B cell (primary cell): ENCODE measurements at regions not wholly inside any gene's neighbourhood (a gene's known extent, or its start where the extent isn't known, plus 50 kb on each side); places are given as distances from the start of the nearest gene placed in this dataset.

Experiments used
- ATAC-seq: fragments of 200-7000 bp; cut with Tn5 transposase; one replicate; pipeline ENCODE4 v1.10.0; 2021; ENCODE audit warnings: low read depth, mild to moderate bottlenecking, moderate number of reproducible peaks, moderate library complexity
- CTCF ChIA-PET: fragments of 350-600 bp; sonication (Branson Sonifier 250); formaldehyde crosslinking; loops from one replicate; lab custom pipeline; 2021; ENCODE audit warnings: antibody characterized with exemption, inconsistent platforms; lab: Charles Lee
- POLR2A ChIA-PET: fragments of 350-600 bp; sonication (Branson Sonifier 250); formaldehyde crosslinking; loops from one replicate; lab custom pipeline; 2021; ENCODE audit warnings: antibody characterized with exemption; lab: Charles Lee
- DNase-seq: peaks from one replicate; pipeline ENCODE4 v3.0.0; 2013
- H2AFZ ChIP-seq: 2 replicates; pipeline ENCODE4 v1.6.1; 2012; ENCODE audit warnings: mild to moderate bottlenecking, low read depth, low read length; ENCODE audit not compliant: insufficient read depth, poor library complexity, severe bottlenecking
- H3K27ac ChIP-seq, 2 donors: 1 replicate in 1 of 2; 2 replicates in 1 of 2; pipeline ENCODE4 v1.5.1; 2012 to 2013; ENCODE audit warnings: low read length in 2 of 2, mild to moderate bottlenecking in 2 of 2, moderate library complexity in 1 of 2
- H3K27me3 ChIP-seq, 4 experiments: fragments of 200-600 bp in 1 of 4; sonication (generic) in 1 of 4; replicated peaks in 1 of 4; 1 replicate in 2 of 4; 2 replicates in 2 of 4; pipeline versions ENCODE4 v1.6.1 to v1.7.0; 2013 to 2016; ENCODE audit warnings: low read length in 3 of 4, mild to moderate bottlenecking in 2 of 4, mixed read lengths in 1 of 4, moderate library complexity in 1 of 4; ENCODE audit not compliant: insufficient read depth in 4 of 4, control insufficient read depth in 3 of 4; ENCODE audit errors: control extremely low read depth in 1 of 4
- H3K36me3 ChIP-seq, 2 experiments: replicated peaks in 1 of 2; 1 replicate in 1 of 2; 2 replicates in 1 of 2; pipeline versions ENCODE4 v1.6.1 to v1.7.1; 2013; ENCODE audit warnings: low read length in 1 of 2; ENCODE audit not compliant: insufficient read depth in 2 of 2, control insufficient read depth in 1 of 2; ENCODE audit errors: control extremely low read depth in 1 of 2, extremely low read depth in 1 of 2
- H3K4me1 ChIP-seq, 2 donors: fragments of 200-600 bp in 1 of 2; sonication (generic) in 1 of 2; 1 replicate in 1 of 2; 2 replicates in 1 of 2; pipeline versions ENCODE4 v1.5.1 to v1.6.1; 2013 to 2017; ENCODE audit warnings: low read length in 2 of 2; ENCODE audit not compliant: control insufficient read depth in 2 of 2, insufficient read depth in 2 of 2
- H3K4me2 ChIP-seq: replicated peaks from 2 replicates; pipeline ENCODE3; 2012; ENCODE audit warnings: mild to moderate bottlenecking, low read depth, low read length; ENCODE audit not compliant: poor library complexity, severe bottlenecking
- H3K4me3 ChIP-seq, 5 experiments: fragments of 200-600 bp in 1 of 5; sonication (generic) in 1 of 5; 1 replicate in 3 of 5; 2 replicates in 2 of 5; pipeline versions ENCODE4 v1.5.1 to v1.7.0; 2011 to 2016; ENCODE audit warnings: low read length in 4 of 5, mild to moderate bottlenecking in 4 of 5, low read depth in 2 of 5, control low read depth in 1 of 5, moderate library complexity in 1 of 5; ENCODE audit not compliant: insufficient read depth in 1 of 5; ENCODE audit errors: control extremely low read depth in 1 of 5, extremely low read depth in 1 of 5
- H3K79me2 ChIP-seq: fragments of 200-600 bp; sonication (generic); one replicate; pipeline ENCODE4 v1.6.0; 2016; ENCODE audit warnings: low read length; ENCODE audit not compliant: control insufficient read depth, insufficient read depth
- H3K9ac ChIP-seq: fragments of 200-600 bp; sonication (generic); 2 replicates; pipeline ENCODE4 v1.6.1; 2017; ENCODE audit warnings: mild to moderate bottlenecking, low read length, moderate library complexity
- H3K9me3 ChIP-seq, 3 donors: one replicate each; pipeline versions ENCODE4 v1.6.1 to v1.7.1; 2013; ENCODE audit warnings: low read length in 2 of 3; ENCODE audit not compliant: control insufficient read depth in 2 of 3, insufficient read depth in 1 of 3; ENCODE audit errors: control extremely low read depth in 1 of 3
- H4K20me1 ChIP-seq: 2 replicates; pipeline ENCODE4 v1.6.0; 2012; ENCODE audit warnings: mild to moderate bottlenecking, low read length; ENCODE audit not compliant: insufficient read depth, control insufficient read depth, poor library complexity, severe bottlenecking
- H3K27ac Mint-ChIP-seq: one replicate; pipeline ENCODE4 v1.8.0; 2021; ENCODE audit warnings: mixed read lengths
- H3K27me3 Mint-ChIP-seq: one replicate; pipeline ENCODE4 v1.8.0; 2021; ENCODE audit warnings: mixed read lengths
- H3K4me1 Mint-ChIP-seq: one replicate; pipeline ENCODE4 v1.8.0; 2021; ENCODE audit warnings: mixed read lengths
- H3K4me3 Mint-ChIP-seq: one replicate; pipeline ENCODE4 v1.8.0; 2021; ENCODE audit warnings: mixed read lengths
- H3K9me3 Mint-ChIP-seq: one replicate; pipeline ENCODE4 v1.8.0; 2022; ENCODE audit warnings: mixed read lengths; ENCODE audit not compliant: insufficient read depth
- EZH2 ChIP-seq: IDR thresholded peaks from 2 replicates; pipeline ENCODE4 v1.6.1; 2012; ENCODE audit warnings: borderline replicate concordance, low read depth, mild to moderate bottlenecking, moderate library complexity, low read length; ENCODE audit not compliant: insufficient read depth, poor library complexity, severe bottlenecking
- WGBS: methylation state at CpG from one replicate; pipeline ENCODE4 v1.1.5; 2013; ENCODE audit warnings: missing lambda C conversion rate; ENCODE audit not compliant: insufficient coverage; 5-methylcytosine and 5-hydroxymethylcytosine counted together
- intact Hi-C: fragments of 100-400 bp; cut with micrococcal nuclease; formaldehyde crosslinking; loops from one replicate; pipeline ENCODE4 v1.10.0; 2022
- TF ChIP-seq, protein P1 (sequence below): fragments of 200-600 bp; IDR thresholded peaks from one replicate; pipeline ENCODE4 v1.8.0; 2022; ENCODE audit warnings: antibody characterized with exemption, mild to moderate bottlenecking

DNA sequence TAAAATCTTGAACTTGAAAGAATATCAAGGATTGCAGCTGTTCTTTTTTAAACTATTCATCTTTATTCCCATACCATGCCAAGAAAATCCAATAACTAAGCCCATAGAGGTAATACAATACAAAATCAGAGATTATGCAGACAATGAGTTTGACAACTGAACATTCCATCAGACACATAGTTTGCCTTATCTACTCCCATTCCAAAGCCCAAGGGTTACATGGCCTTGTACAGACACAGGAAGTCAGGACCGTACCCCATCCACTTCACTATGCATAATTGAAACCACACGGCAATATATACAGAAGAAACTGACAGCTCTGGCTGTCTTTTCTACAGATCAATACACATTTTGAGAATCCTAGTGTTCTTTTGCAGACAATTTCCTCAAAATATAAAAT, 181.3 kb downstream of the TMX3 start:
- H2AFZ ChIP-seq = no peak overlapping the region
- H3K9ac ChIP-seq = no peak overlapping the region
- H3K27ac ChIP-seq = no peak overlapping the region
- H3K36me3 ChIP-seq = no peaks in the 10 kb centered on the region
- H3K4me3 Mint-ChIP-seq = no peak overlapping the region
- no peaks in the 10 kb centered on the region for H3K9me3 ChIP-seq
- H3K9me3 Mint-ChIP-seq = peaks cover 2% of the 10 kb centered on the region
- ChIA-PET CTCF (no interaction called here), POLR2A (no interaction called here)
- WGBS = 80% methylated on average over 2 of the region's 2 CpGs
- no peak for DNase-seq
- intact Hi-C loops = no loop called here
- TF ChIP-seq, protein P1, sequence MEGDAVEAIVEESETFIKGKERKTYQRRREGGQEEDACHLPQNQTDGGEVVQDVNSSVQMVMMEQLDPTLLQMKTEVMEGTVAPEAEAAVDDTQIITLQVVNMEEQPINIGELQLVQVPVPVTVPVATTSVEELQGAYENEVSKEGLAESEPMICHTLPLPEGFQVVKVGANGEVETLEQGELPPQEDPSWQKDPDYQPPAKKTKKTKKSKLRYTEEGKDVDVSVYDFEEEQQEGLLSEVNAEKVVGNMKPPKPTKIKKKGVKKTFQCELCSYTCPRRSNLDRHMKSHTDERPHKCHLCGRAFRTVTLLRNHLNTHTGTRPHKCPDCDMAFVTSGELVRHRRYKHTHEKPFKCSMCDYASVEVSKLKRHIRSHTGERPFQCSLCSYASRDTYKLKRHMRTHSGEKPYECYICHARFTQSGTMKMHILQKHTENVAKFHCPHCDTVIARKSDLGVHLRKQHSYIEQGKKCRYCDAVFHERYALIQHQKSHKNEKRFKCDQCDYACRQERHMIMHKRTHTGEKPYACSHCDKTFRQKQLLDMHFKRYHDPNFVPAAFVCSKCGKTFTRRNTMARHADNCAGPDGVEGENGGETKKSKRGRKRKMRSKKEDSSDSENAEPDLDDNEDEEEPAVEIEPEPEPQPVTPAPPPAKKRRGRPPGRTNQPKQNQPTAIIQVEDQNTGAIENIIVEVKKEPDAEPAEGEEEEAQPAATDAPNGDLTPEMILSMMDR = no peak
- TF ChIP-seq EZH2 = no peak
- no peaks in the 10 kb centered on the region for H3K4me1 ChIP-seq
- H4K20me1 ChIP-seq = no peaks in the 10 kb centered on the region
- H3K27me3 Mint-ChIP-seq = no peaks in the 10 kb centered on the region
- H3K27ac Mint-ChIP-seq = no peak overlapping the region
- no peaks in the 10 kb centered on the region for H3K27me3 ChIP-seq
- no peak for ATAC-seq
- no peak overlapping the region for H3K4me2 ChIP-seq
- H3K4me1 Mint-ChIP-seq = no peaks in the 10 kb centered on the region
- H3K79me2 ChIP-seq = no peaks in the 10 kb centered on the region
- no peak overlapping the region for H3K4me3 ChIP-seq

DNA sequence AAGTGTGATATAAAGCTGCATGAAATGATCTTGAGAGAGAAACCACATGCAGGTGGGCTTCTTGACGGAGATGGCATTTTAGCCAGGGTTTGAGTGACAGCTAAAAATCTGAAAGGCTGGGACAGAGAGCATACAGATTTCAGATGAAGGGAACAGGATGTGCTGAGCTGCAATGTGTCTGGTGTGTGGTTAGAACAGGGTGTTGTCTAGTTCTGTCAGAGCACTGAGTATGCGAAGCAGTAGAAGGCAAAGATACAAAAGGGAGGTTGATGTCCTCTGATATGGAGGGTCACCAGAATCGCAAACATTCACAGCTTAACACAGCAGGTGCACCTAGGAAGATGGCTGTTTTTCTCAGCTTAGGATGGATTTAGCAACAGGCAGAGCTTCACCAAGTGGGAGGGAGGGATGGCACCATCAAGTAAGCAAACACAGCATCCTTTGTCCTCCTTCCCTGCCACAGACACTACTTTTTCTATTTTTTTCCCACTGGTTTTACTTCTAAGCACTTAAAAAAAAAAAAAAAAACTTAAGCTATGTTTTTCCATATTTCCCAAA, 182.5 kb downstream of the TMX3 start:
- DNase-seq (no peak), ATAC-seq (no peak)
- no peak overlapping the region for H3K27ac Mint-ChIP-seq
- no peaks in the 10 kb centered on the region for H3K27me3 Mint-ChIP-seq
- Histone ChIP-seq H3K79me2 (no peaks in the 10 kb centered on the region), H3K27me3 (no peaks in the 10 kb centered on the region), H3K9me3 (no peaks in the 10 kb centered on the region), H3K9ac (no peak overlapping the region), H3K4me2 (no peak overlapping the region), H4K20me1 (no peaks in the 10 kb centered on the region), H3K4me3 (no peak overlapping the region), H3K36me3 (no peaks in the 10 kb centered on the region), H3K27ac (no peak overlapping the region), H2AFZ (no peak overlapping the region), H3K4me1 (no peaks in the 10 kb centered on the region)
- no peak overlapping the region for H3K4me3 Mint-ChIP-seq
- ChIA-PET CTCF (no interaction called here), POLR2A (no interaction called here)
- TF ChIP-seq, protein P1 = no peak
- TF ChIP-seq EZH2 = no peak
- 81% methylated on average over 3 of the region's 3 CpGs for WGBS
- intact Hi-C loops = no loop called here
- H3K9me3 Mint-ChIP-seq = peaks cover 2% of the 10 kb centered on the region
- H3K4me1 Mint-ChIP-seq = no peaks in the 10 kb centered on the region
